IMR-90 (cell line): ENCODE measurements at regions not wholly inside any gene's neighbourhood (a gene's known extent, or its start where the extent isn't known, plus 50 kb on each side); places are given as distances from the start of the nearest gene placed in this dataset.

ENCODE experiments used
- ATAC-seq: fragments of 200-7000 bp; cut with Tn5 transposase; 2 replicates; pipeline ENCODE4 v1.9.1; 2020; ENCODE audit warnings: low read depth, mild to moderate bottlenecking, moderate library complexity
- BruUV-seq: library from RNA; stranded (reverse); fragments of 400-500 nt; replicated peaks from 2 replicates; lab custom pipeline; 2021; lab: Mats Ljungman, UMichigan
- CTCF ChIA-PET: fragments of 300-600 bp; formaldehyde crosslinking; extraction: SDS; loops from one replicate; lab custom pipeline; 2021; ENCODE audit warnings: antibody characterized with exemption; lab: Yijun Ruan, JAX
- POLR2A ChIA-PET: fragments of 300-600 bp; sonication (Branson Sonifier 250); formaldehyde crosslinking; loops from one replicate; lab custom pipeline; 2022; ENCODE audit warnings: antibody characterized with exemption; ENCODE audit not compliant: unreplicated experiment; lab: Charles Lee
- DNase-seq: peaks from one replicate; pipeline ENCODE4 v3.0.0; 2013
- H2AFZ ChIP-seq: replicated peaks from 2 replicates; pipeline ENCODE3; 2013; ENCODE audit warnings: low read length, mild to moderate bottlenecking; ENCODE audit not compliant: poor library complexity
- H2AK5ac ChIP-seq: 2 replicates; pipeline ENCODE4 v1.6.1; 2013; ENCODE audit warnings: low read depth, low read length, inconsistent platforms
- H2AK9ac ChIP-seq: replicated peaks from 2 replicates; pipeline ENCODE3; 2013; ENCODE audit warnings: mild to moderate bottlenecking, low read depth, low read length, moderate library complexity; ENCODE audit not compliant: poor library complexity
- H2BK120ac ChIP-seq: 2 replicates; pipeline ENCODE4 v1.6.1; 2013; ENCODE audit warnings: low read depth, low read length, inconsistent platforms
- H2BK15ac ChIP-seq: 3 replicates; pipeline ENCODE4 v1.6.1; 2013; ENCODE audit warnings: low read depth, low read length, inconsistent platforms
- H2BK20ac ChIP-seq: 2 replicates; pipeline ENCODE4 v1.6.1; 2013; ENCODE audit warnings: low read depth, mild to moderate bottlenecking, inconsistent platforms, low read length, moderate library complexity
- H2BK5ac ChIP-seq: 2 replicates; pipeline ENCODE4 v1.6.1; 2013; ENCODE audit warnings: mild to moderate bottlenecking, low read depth, low read length, inconsistent platforms; ENCODE audit not compliant: poor library complexity, severe bottlenecking
- H3K14ac ChIP-seq: replicated peaks from 2 replicates; pipeline ENCODE4 v1.6.1; 2013; ENCODE audit warnings: low read depth, low read length, inconsistent platforms
- H3K18ac ChIP-seq: 2 replicates; pipeline ENCODE4 v1.6.1; 2013; ENCODE audit warnings: low read depth, low read length, control low read depth
- H3K23ac ChIP-seq: 2 replicates; pipeline ENCODE4 v1.6.1; 2013; ENCODE audit warnings: low read depth, low read length, inconsistent platforms
- H3K27ac ChIP-seq: 2 replicates; pipeline ENCODE4 v1.5.1; 2013; ENCODE audit warnings: mild to moderate bottlenecking, control low read depth, low read length; ENCODE audit not compliant: insufficient read depth
- H3K27me3 ChIP-seq: 2 replicates; pipeline ENCODE4 v1.6.1; 2013; ENCODE audit warnings: low read length; ENCODE audit not compliant: control insufficient read depth, insufficient read depth
- H3K36me3 ChIP-seq: 2 replicates; pipeline ENCODE4 v1.6.1; 2013; ENCODE audit warnings: low read length, mixed read lengths; ENCODE audit not compliant: control insufficient read depth, insufficient read depth
- H3K4ac ChIP-seq: 2 replicates; pipeline ENCODE4 v1.6.1; 2013; ENCODE audit warnings: low read depth, low read length, inconsistent platforms
- H3K4me1 ChIP-seq: 2 replicates; pipeline ENCODE4 v1.6.1; 2013; ENCODE audit warnings: low read length, mixed read lengths; ENCODE audit not compliant: control insufficient read depth, insufficient read depth
- H3K4me2 ChIP-seq: 2 replicates; pipeline ENCODE4 v1.6.1; 2013; ENCODE audit warnings: low read depth, mild to moderate bottlenecking, control low read depth, low read length, moderate library complexity
- H3K4me3 ChIP-seq: 2 replicates; pipeline ENCODE4 v1.5.1; 2013; ENCODE audit warnings: low read depth, mild to moderate bottlenecking, control low read depth, low read length, moderate library complexity; ENCODE audit not compliant: insufficient read depth
- H3K56ac ChIP-seq: 2 replicates; pipeline ENCODE4 v1.6.1; 2013; ENCODE audit warnings: low read length, inconsistent platforms; ENCODE audit not compliant: insufficient read depth; ENCODE audit errors: extremely low read depth
- H3K79me1 ChIP-seq, 2 experiments: 2 replicates each; pipeline ENCODE4 v1.6.1; 2013; ENCODE audit warnings: low read length in 2 of 2, inconsistent platforms in 1 of 2, low read depth in 1 of 2
- H3K9ac ChIP-seq: 2 replicates; pipeline ENCODE4 v1.6.1; 2013; ENCODE audit warnings: low read depth, low read length, control low read depth
- H3K9me1 ChIP-seq: 2 replicates; pipeline ENCODE4 v1.6.1; 2013; ENCODE audit warnings: low read length, inconsistent platforms; ENCODE audit not compliant: insufficient read depth
- H3K9me3 ChIP-seq: 2 replicates; pipeline ENCODE4 v1.6.1; 2013; ENCODE audit warnings: low read length; ENCODE audit not compliant: control insufficient read depth, insufficient read depth
- H4K20me1 ChIP-seq: 2 replicates; pipeline ENCODE4 v1.6.1; 2013; ENCODE audit warnings: low read length, inconsistent platforms; ENCODE audit not compliant: insufficient read depth
- H4K5ac ChIP-seq: 2 replicates; pipeline ENCODE4 v1.6.1; 2013; ENCODE audit warnings: mild to moderate bottlenecking, low read depth, low read length, control low read depth
- H4K8ac ChIP-seq, 2 experiments: 2 replicates each; pipeline ENCODE4 v1.6.1; 2013; ENCODE audit warnings: low read depth in 2 of 2, low read length in 2 of 2, control low read depth in 1 of 2, inconsistent platforms in 1 of 2
- H4K91ac ChIP-seq: 2 replicates; pipeline ENCODE4 v1.6.1; 2013; ENCODE audit warnings: low read depth, low read length, inconsistent platforms; ENCODE audit not compliant: insufficient read depth
- CEBPB ChIP-seq: IDR thresholded peaks from 2 replicates; pipeline ENCODE4 v1.6.1; 2012; ENCODE audit warnings: low read depth, low read length, improper control_type of control experiment
- CHD1 ChIP-seq: IDR thresholded peaks from 2 replicates; pipeline ENCODE4 v1.6.1; 2012; ENCODE audit warnings: low read depth, low read length, improper control_type of control experiment
- MAZ ChIP-seq: IDR thresholded peaks from 2 replicates; pipeline ENCODE4 v1.6.1; 2012; ENCODE audit warnings: low read depth, mild to moderate bottlenecking, low read length, improper control_type of control experiment, moderate library complexity, borderline replicate concordance
- NFE2L2 ChIP-seq: fragments of 150-350 bp; IDR thresholded peaks from 2 replicates; pipeline ENCODE4 v1.6.1; 2016; ENCODE audit warnings: low read depth, mild to moderate bottlenecking, low read length
- RAD21 ChIP-seq: IDR thresholded peaks from 2 replicates; pipeline ENCODE4 v1.6.1; 2012; ENCODE audit warnings: low read length, improper control_type of control experiment
- RCOR1 ChIP-seq: IDR thresholded peaks from 2 replicates; pipeline ENCODE4 v1.6.1; 2012; ENCODE audit warnings: mild to moderate bottlenecking, low read length, improper control_type of control experiment; ENCODE audit not compliant: insufficient replicate concordance
- RFX5 ChIP-seq: IDR thresholded peaks from 2 replicates; pipeline ENCODE4 v1.8.0; 2012; ENCODE audit warnings: low read depth, mild to moderate bottlenecking, low read length, moderate library complexity
- SMC3 ChIP-seq: fragments of 150-350 bp; IDR thresholded peaks from 2 replicates; pipeline ENCODE4 v1.6.1; 2016; ENCODE audit warnings: low read depth, mild to moderate bottlenecking, antibody characterized with exemption, low read length, moderate library complexity
- WGBS, 2 experiments: methylation state at CpG; one replicate each; pipeline versions ENCODE4 v1.1.5 to v1.1.7; 2013; ENCODE audit warnings: missing lambda C conversion rate in 2 of 2; ENCODE audit not compliant: insufficient read length in 1 of 2; ENCODE audit errors: extremely low coverage in 2 of 2; 5-methylcytosine and 5-hydroxymethylcytosine counted together
- dilution Hi-C: fragments of 300-500 bp; cut with HindIII; formaldehyde crosslinking; loops from one replicate; pipeline ENCODE4 v1.14.3; 2018; ENCODE audit warnings: low sequenced_read_pairs; ENCODE audit not compliant: unreplicated experiment
- in situ Hi-C: fragments of 300-500 bp; cut with MboI; formaldehyde crosslinking; loops from 3 replicates; pipeline ENCODE4 v1.14.3; 2019; ENCODE audit warnings: low sequenced_read_pairs, inconsistent platforms, mixed read lengths
- intact Hi-C: fragments of 100-400 bp; cut with micrococcal nuclease; formaldehyde crosslinking; loops from 2 replicates; pipeline ENCODE4 v1.10.0; 2022
- TF ChIP-seq, protein P1 (sequence below): conservative IDR thresholded peaks from 2 replicates; pipeline ENCODE4 v1.5.1; 2012; ENCODE audit warnings: mild to moderate bottlenecking, low read depth, low read length, improper control_type of control experiment
- TF ChIP-seq, protein P2 (sequence below): fragments of 150-350 bp; IDR thresholded peaks from 2 replicates; pipeline ENCODE4 v1.6.1; 2016; ENCODE audit warnings: low read depth, mild to moderate bottlenecking, low read length, moderate library complexity, borderline replicate concordance

DNA sequence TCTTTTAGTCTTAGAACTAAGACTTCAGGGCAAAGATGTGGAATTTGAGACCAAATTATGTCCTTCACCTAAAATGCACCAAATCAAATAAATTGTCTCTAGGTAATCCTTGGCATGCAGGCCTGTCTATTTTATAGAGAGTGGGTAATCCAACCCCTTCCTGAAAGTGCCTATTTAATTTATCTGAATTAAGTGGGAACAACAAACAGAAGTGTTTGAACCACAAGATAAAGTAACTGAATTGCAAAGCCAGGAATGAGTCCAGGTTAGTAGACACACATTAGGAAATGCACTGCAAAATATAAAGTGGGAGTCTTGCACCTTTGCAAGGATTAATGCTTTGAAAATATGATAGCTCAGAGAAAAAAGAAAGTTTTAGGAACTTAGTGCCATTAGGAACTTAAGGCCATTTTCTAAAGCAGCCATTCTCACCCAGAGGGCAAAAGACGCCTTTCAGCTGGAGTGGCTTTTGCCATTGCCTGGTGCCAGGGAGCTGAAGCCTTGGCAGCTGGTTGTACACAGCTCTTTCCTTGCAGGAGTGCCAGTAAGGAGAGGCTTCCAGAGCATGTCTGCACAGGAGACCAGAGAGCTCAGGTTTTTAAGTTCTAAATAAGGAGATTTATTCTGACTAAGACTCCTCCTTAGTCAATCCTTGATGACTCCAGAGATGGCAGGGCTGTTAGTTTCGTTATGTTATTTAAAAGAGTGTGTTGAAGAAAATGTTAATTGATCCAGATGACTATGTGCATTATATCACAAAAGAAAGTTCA, 151.7 kb upstream of the ELL2 start:
- Histone ChIP-seq H3K9me1 (no peaks in the 10 kb centered on the region; the same call in 1 of the 2 replicates), H3K4me2 (no peak overlapping the region), H4K5ac (no peak overlapping the region), H2BK15ac (peak overlapping the region; percentile 36; the same call in 1 of the 3 replicates), H4K20me1 (no peaks in the 10 kb centered on the region), H4K91ac (peak overlapping the region; percentile 20; the same call in 1 of the 2 replicates), H3K14ac (no peak overlapping the region), H2AK5ac (no peak overlapping the region), H3K18ac (peak overlapping the region; percentile 8; the same call in 1 of the 2 replicates), H3K9ac (no peak overlapping the region), H3K27ac (no peak overlapping the region), H2BK120ac (0 out of 2 replicates have a peak overlapping the region, but pooled peaks have one; percentile 1), H2AK9ac (no peak overlapping the region), H3K4ac (no peak overlapping the region), H3K9me3 (no peaks in the 10 kb centered on the region), H4K8ac (0 out of 4 replicates have a peak overlapping the region, but pooled peaks of 1 of the 2 experiments have one; percentile 45), H3K23ac (no peak overlapping the region), H2BK5ac (no peak overlapping the region), H3K4me3 (no peak overlapping the region), H3K56ac (no peak overlapping the region), H2BK20ac (peak overlapping the region; percentile 1; the same call in 1 of the 2 replicates), H3K27me3 (no peaks in the 10 kb centered on the region), H2AFZ (no peak overlapping the region), H3K4me1 (peaks cover 12% of the 10 kb centered on the region), H3K36me3 (no peaks in the 10 kb centered on the region), H3K79me1 (no peaks in the 10 kb centered on the region)
- ATAC-seq = no peak
- CTCF ChIA-PET = interaction anchor here (1.1 kb wide), 1 partner anchor 35 kb away, joined by 4 read pairs; no protein-coding TSS in a partner anchor
- BruUV-seq = no TSS peak
- dilution Hi-C loops = no loop called here
- no CpG with 5 or more reads among the region's 2 CpGs for WGBS, 2 experiments
- intact Hi-C loops = loop anchor here (10.0 kb wide), 1 partner anchor 221 kb away; no protein-coding TSS in a partner anchor
- DNase-seq = no peak
- TF ChIP-seq MAZ = no peak
- TF ChIP-seq SMC3 = no peak
- TF ChIP-seq RAD21 = no peak
- TF ChIP-seq, protein P1, sequence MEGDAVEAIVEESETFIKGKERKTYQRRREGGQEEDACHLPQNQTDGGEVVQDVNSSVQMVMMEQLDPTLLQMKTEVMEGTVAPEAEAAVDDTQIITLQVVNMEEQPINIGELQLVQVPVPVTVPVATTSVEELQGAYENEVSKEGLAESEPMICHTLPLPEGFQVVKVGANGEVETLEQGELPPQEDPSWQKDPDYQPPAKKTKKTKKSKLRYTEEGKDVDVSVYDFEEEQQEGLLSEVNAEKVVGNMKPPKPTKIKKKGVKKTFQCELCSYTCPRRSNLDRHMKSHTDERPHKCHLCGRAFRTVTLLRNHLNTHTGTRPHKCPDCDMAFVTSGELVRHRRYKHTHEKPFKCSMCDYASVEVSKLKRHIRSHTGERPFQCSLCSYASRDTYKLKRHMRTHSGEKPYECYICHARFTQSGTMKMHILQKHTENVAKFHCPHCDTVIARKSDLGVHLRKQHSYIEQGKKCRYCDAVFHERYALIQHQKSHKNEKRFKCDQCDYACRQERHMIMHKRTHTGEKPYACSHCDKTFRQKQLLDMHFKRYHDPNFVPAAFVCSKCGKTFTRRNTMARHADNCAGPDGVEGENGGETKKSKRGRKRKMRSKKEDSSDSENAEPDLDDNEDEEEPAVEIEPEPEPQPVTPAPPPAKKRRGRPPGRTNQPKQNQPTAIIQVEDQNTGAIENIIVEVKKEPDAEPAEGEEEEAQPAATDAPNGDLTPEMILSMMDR = no peak
- no peak for TF ChIP-seq CHD1
- no peak for TF ChIP-seq CEBPB
- no peak for TF ChIP-seq RFX5
- TF ChIP-seq NFE2L2 = no peak
- TF ChIP-seq, protein P2, sequence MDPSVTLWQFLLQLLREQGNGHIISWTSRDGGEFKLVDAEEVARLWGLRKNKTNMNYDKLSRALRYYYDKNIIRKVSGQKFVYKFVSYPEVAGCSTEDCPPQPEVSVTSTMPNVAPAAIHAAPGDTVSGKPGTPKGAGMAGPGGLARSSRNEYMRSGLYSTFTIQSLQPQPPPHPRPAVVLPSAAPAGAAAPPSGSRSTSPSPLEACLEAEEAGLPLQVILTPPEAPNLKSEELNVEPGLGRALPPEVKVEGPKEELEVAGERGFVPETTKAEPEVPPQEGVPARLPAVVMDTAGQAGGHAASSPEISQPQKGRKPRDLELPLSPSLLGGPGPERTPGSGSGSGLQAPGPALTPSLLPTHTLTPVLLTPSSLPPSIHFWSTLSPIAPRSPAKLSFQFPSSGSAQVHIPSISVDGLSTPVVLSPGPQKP = no peak
- TF ChIP-seq RCOR1 = no peak
- in situ Hi-C loops = no loop called here
- POLR2A ChIA-PET = no interaction called here
